ENCODE measurements at regions not wholly inside any gene's neighbourhood (a gene's known extent, or its start where the extent isn't known, plus 50 kb on each side); places are given as distances from the start of the nearest gene placed in this dataset.

DNA sequence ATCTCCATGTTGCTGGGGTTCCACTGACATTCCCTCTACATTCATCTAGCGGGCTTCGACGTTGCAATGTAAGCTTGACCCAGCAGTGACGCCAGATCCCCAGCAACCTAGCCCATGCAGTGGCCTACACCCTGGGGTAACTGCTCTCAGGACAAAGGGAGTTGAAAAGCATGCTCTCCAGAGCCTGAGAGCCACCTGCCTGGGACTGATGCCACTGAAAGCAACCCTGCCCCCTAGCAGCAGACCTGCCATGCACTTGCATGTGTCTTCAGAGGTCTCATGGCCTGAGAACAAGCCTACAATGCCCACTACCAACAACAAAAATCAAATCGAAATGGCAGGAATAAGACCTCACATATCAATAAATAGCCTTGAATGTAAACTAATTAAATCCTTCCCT lies 330.3 kb downstream of the TRIM36 start (continued):
- TF ChIP-seq, protein P1, sequence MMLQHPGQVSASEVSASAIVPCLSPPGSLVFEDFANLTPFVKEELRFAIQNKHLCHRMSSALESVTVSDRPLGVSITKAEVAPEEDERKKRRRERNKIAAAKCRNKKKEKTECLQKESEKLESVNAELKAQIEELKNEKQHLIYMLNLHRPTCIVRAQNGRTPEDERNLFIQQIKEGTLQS (IDR thresholded peaks at IDR 0.05) = no peak
- no peak for TF ChIP-seq RXRA (IDR thresholded peaks at IDR 0.05)
- TF ChIP-seq FOXA2 (IDR thresholded peaks at IDR 0.05) = no peak
- TF ChIP-seq HNF4G (IDR thresholded peaks at IDR 0.05) = no peak
- TF ChIP-seq YY1 (IDR thresholded peaks at IDR 0.05) = no peak
- TF ChIP-seq RAD21 (IDR thresholded peaks at IDR 0.05) = no peak
- no peak for TF ChIP-seq TAF1 (conservative IDR thresholded peaks at IDR 0.05)
- no peak for TF ChIP-seq HNF4A (conservative IDR thresholded peaks at IDR 0.05)
- no peak for TF ChIP-seq SP1 (IDR thresholded peaks at IDR 0.05)

DNA sequence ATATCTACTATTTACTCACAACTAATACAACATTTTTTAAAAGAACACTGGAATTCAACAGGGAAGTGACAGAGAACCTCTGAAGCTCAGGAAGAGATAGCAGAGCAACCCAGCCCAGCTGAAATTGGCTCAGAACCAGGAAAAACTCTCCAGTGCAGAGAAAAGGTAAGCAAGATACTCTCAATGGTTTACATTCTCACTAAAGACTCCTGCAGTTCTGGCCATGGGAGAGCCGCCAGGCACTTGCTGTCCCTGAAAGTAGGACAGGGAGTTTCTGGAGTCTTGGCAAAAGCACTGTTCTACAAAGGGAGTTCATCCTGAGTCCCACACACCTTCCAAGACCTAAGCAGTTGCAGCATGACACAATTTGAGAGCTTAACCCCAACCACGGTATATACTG lies 330.8 kb downstream of the TRIM36 start:
- H3K9ac ChIP-seq (ENCODE audit: low read depth in 1 of 2, low read length in 2 of 2) = no peak overlapping the region
- peaks cover 0 to 2% (median 0%) of the 10 kb centered on the region in 4 donors for H3K27me3 ChIP-seq (ENCODE audit: control insufficient read depth in 4 of 4, insufficient read depth in 4 of 4, low read length in 3 of 4)
- H3K4me1 ChIP-seq (ENCODE audit: control insufficient read depth in 4 of 4, insufficient read depth in 4 of 4, low read length in 3 of 4) = no peaks in the 10 kb centered on the region
- H3K9me3 ChIP-seq (ENCODE audit: control insufficient read depth in 4 of 4, low read length in 3 of 4) = no peaks in the 10 kb centered on the region
- TF ChIP-seq YY1 (IDR thresholded peaks at IDR 0.05) = no peak
- no peak for TF ChIP-seq GABPA (IDR thresholded peaks at IDR 0.05 in 1 of 2, conservative IDR thresholded peaks at IDR 0.05 in 1 of 2)
- TF ChIP-seq, protein P2, sequence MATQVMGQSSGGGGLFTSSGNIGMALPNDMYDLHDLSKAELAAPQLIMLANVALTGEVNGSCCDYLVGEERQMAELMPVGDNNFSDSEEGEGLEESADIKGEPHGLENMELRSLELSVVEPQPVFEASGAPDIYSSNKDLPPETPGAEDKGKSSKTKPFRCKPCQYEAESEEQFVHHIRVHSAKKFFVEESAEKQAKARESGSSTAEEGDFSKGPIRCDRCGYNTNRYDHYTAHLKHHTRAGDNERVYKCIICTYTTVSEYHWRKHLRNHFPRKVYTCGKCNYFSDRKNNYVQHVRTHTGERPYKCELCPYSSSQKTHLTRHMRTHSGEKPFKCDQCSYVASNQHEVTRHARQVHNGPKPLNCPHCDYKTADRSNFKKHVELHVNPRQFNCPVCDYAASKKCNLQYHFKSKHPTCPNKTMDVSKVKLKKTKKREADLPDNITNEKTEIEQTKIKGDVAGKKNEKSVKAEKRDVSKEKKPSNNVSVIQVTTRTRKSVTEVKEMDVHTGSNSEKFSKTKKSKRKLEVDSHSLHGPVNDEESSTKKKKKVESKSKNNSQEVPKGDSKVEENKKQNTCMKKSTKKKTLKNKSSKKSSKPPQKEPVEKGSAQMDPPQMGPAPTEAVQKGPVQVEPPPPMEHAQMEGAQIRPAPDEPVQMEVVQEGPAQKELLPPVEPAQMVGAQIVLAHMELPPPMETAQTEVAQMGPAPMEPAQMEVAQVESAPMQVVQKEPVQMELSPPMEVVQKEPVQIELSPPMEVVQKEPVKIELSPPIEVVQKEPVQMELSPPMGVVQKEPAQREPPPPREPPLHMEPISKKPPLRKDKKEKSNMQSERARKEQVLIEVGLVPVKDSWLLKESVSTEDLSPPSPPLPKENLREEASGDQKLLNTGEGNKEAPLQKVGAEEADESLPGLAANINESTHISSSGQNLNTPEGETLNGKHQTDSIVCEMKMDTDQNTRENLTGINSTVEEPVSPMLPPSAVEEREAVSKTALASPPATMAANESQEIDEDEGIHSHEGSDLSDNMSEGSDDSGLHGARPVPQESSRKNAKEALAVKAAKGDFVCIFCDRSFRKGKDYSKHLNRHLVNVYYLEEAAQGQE (IDR thresholded peaks at IDR 0.05) = no peak
- TF ChIP-seq NR2F2 (IDR thresholded peaks at IDR 0.05) = no peak
- TF ChIP-seq, protein P3, sequence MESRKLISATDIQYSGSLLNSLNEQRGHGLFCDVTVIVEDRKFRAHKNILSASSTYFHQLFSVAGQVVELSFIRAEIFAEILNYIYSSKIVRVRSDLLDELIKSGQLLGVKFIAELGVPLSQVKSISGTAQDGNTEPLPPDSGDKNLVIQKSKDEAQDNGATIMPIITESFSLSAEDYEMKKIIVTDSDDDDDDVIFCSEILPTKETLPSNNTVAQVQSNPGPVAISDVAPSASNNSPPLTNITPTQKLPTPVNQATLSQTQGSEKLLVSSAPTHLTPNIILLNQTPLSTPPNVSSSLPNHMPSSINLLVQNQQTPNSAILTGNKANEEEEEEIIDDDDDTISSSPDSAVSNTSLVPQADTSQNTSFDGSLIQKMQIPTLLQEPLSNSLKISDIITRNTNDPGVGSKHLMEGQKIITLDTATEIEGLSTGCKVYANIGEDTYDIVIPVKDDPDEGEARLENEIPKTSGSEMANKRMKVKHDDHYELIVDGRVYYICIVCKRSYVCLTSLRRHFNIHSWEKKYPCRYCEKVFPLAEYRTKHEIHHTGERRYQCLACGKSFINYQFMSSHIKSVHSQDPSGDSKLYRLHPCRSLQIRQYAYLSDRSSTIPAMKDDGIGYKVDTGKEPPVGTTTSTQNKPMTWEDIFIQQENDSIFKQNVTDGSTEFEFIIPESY (IDR thresholded peaks at IDR 0.05) = no peak
- 69% methylated on average over 2 of the region's 2 CpGs for WGBS
- DNase-seq (ENCODE audit: low spot score) = no peak
- H3K4me3 ChIP-seq (ENCODE audit: low read depth in 1 of 3, low read length in 3 of 3) = no peak overlapping the region
- no peak overlapping the region for H3K27ac ChIP-seq (ENCODE audit: low read depth in 1 of 2, low read length in 2 of 2)
- H3K36me3 ChIP-seq (ENCODE audit: control insufficient read depth in 4 of 4, insufficient read depth in 3 of 4, low read depth in 1 of 4, low read length in 3 of 4) = no peaks in the 10 kb centered on the region

DNA sequence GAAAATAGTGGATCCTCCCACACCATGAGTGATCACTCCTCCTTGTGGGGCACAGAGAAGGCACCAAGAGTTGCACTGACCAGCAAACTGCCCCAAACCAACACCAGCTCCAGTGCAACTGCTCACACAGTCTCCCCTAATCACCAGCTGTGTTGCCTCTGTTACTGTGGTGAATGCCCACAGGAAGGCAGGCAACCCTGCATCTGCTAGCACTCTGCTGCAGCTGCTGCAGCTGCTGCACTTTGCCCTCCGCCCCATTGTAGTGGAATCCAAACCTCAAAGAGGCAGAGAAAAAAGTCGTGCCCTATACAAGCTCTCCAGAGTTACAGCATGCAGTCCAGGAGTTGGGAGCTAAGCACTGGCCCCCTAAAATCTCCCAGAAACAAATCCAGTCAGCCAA lies 339.6 kb downstream of the TRIM36 start:
- Histone ChIP-seq H3K27ac (ENCODE audit: low read depth in 1 of 2, low read length in 2 of 2) (no peak overlapping the region), H3K36me3 (ENCODE audit: control insufficient read depth in 4 of 4, insufficient read depth in 3 of 4, low read depth in 1 of 4, low read length in 3 of 4) (no peaks in the 10 kb centered on the region), H3K27me3 (ENCODE audit: control insufficient read depth in 4 of 4, insufficient read depth in 4 of 4, low read length in 3 of 4) (no peaks in the 10 kb centered on the region), H3K9me3 (ENCODE audit: control insufficient read depth in 4 of 4, low read length in 3 of 4) (peaks cover 0 to 3% (median 1%) of the 10 kb centered on the region in 4 donors), H3K4me3 (ENCODE audit: low read depth in 1 of 3, low read length in 3 of 3) (no peak overlapping the region), H3K4me1 (ENCODE audit: control insufficient read depth in 4 of 4, insufficient read depth in 4 of 4, low read length in 3 of 4) (no peaks in the 10 kb centered on the region), H3K9ac (ENCODE audit: low read depth in 1 of 2, low read length in 2 of 2) (no peak overlapping the region)
- WGBS = 38% methylated on average over 2 of the region's 2 CpGs
- no peak for TF ChIP-seq GABPA (IDR thresholded peaks at IDR 0.05 in 1 of 2, conservative IDR thresholded peaks at IDR 0.05 in 1 of 2)
- TF ChIP-seq, protein P4, sequence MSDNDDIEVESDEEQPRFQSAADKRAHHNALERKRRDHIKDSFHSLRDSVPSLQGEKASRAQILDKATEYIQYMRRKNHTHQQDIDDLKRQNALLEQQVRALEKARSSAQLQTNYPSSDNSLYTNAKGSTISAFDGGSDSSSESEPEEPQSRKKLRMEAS (IDR thresholded peaks at IDR 0.05) = no peak
- DNase-seq (ENCODE audit: low spot score) = no peak

All from liver (tissue), 7 donors.